ENCODE measurements at regions not wholly inside any gene's neighbourhood (a gene's known extent, or its start where the extent isn't known, plus 50 kb on each side); places are given as distances from the start of the nearest gene placed in this dataset.

- no peak overlapping the region for H3K4me2 ChIP-seq (ENCODE audit: low read depth, low read length, poor library complexity, severe bottlenecking)
- H4K20me1 ChIP-seq (ENCODE audit: insufficient read depth, low read length, poor library complexity, severe bottlenecking), result no peaks in the 10 kb centered on the region
- no peaks in the 10 kb centered on the region for H3F3A ChIP-seq (ENCODE audit: low read depth)
- H3K4me1 ChIP-seq (ENCODE audit: insufficient read depth, low read length, poor library complexity, severe bottlenecking), result no peaks in the 10 kb centered on the region
- H3K9me2 ChIP-seq (replicated peaks; ENCODE audit: low read depth, low read length), result no peaks in the 10 kb centered on the region
- H3K79me2 ChIP-seq (ENCODE audit: insufficient read depth, low read length), result no peaks in the 10 kb centered on the region
- H3K4me3 ChIP-seq (ENCODE audit: low read length, poor library complexity, severe bottlenecking), result no peak overlapping the region
- no peaks in the 10 kb centered on the region; the same call in 1 of the 2 replicates for H3K9me3 ChIP-seq (ENCODE audit: insufficient read depth, low read depth, low read length)
- no peaks in the 10 kb centered on the region for H3K36me3 ChIP-seq (ENCODE audit: insufficient read depth, low read length)
- no peak for TF ChIP-seq CTCF (conservative IDR thresholded peaks at IDR 0.05; ENCODE audit: low read length)
- TF ChIP-seq EZH2phosphoT487 (IDR thresholded peaks at IDR 0.05; ENCODE audit: borderline replicate concordance), result no peak
- no peak overlapping the region for H2AFZ ChIP-seq (ENCODE audit: low read length)
- H3K27me3 ChIP-seq (ENCODE audit: insufficient read depth, low read length, poor library complexity, severe bottlenecking), result no peaks in the 10 kb centered on the region
- no peak overlapping the region for H3K9ac ChIP-seq (ENCODE audit: low read depth, low read length, poor library complexity, severe bottlenecking)
Observed at GRCh38 chr3:31125413-31126020, 231.1 kb upstream of the GADL1 start.

- Histone ChIP-seq H3K36me3 (ENCODE audit: insufficient read depth, low read length) (no peaks in the 10 kb centered on the region), H2AFZ (ENCODE audit: low read length) (no peak overlapping the region), H3K4me1 (ENCODE audit: insufficient read depth, low read length, poor library complexity, severe bottlenecking) (peaks cover 18% of the 10 kb centered on the region), H3K9me3 (ENCODE audit: insufficient read depth, low read depth, low read length) (no peaks in the 10 kb centered on the region; the same call in 1 of the 2 replicates), H3K4me2 (ENCODE audit: low read depth, low read length, poor library complexity, severe bottlenecking) (no peak overlapping the region), H3K9me2 (replicated peaks; ENCODE audit: low read depth, low read length) (no peaks in the 10 kb centered on the region), H3F3A (ENCODE audit: low read depth) (no peaks in the 10 kb centered on the region), H4K20me1 (ENCODE audit: insufficient read depth, low read length, poor library complexity, severe bottlenecking) (no peaks in the 10 kb centered on the region), H3K9ac (ENCODE audit: low read depth, low read length, poor library complexity, severe bottlenecking) (no peak overlapping the region), H3K27me3 (ENCODE audit: insufficient read depth, low read length, poor library complexity, severe bottlenecking) (no peaks in the 10 kb centered on the region), H3K79me2 (ENCODE audit: insufficient read depth, low read length) (no peaks in the 10 kb centered on the region), H3K4me3 (ENCODE audit: low read length, poor library complexity, severe bottlenecking) (no peak overlapping the region)
- TF ChIP-seq CTCF (conservative IDR thresholded peaks at IDR 0.05; ENCODE audit: low read length) (no peak), EZH2phosphoT487 (IDR thresholded peaks at IDR 0.05; ENCODE audit: borderline replicate concordance) (no peak)
Observed at GRCh38 chr3:31129241-31129640, 234.8 kb upstream of the GADL1 start.

- H3K9ac ChIP-seq (ENCODE audit: low read depth, low read length, poor library complexity, severe bottlenecking), result peak overlapping the region; percentile 31
- H3K9me3 ChIP-seq (ENCODE audit: insufficient read depth, low read depth, low read length), result no peaks in the 10 kb centered on the region
- H3K9me2 ChIP-seq (replicated peaks; ENCODE audit: low read depth, low read length), result no peaks in the 10 kb centered on the region
- no peak overlapping the region for H3K4me2 ChIP-seq (ENCODE audit: low read depth, low read length, poor library complexity, severe bottlenecking)
- no peak overlapping the region for H3K4me3 ChIP-seq (ENCODE audit: low read length, poor library complexity, severe bottlenecking)
- H2AFZ ChIP-seq (ENCODE audit: low read length), result 0 out of 2 replicates have a peak overlapping the region, but pooled peaks have one; percentile 28
- no peaks in the 10 kb centered on the region for H3K27me3 ChIP-seq (ENCODE audit: insufficient read depth, low read length, poor library complexity, severe bottlenecking)
- TF ChIP-seq EZH2phosphoT487 (IDR thresholded peaks at IDR 0.05; ENCODE audit: borderline replicate concordance) (no peak), CTCF (conservative IDR thresholded peaks at IDR 0.05; ENCODE audit: low read length) (peak; percentile 78)
- no peaks in the 10 kb centered on the region for H4K20me1 ChIP-seq (ENCODE audit: insufficient read depth, low read length, poor library complexity, severe bottlenecking)
- H3F3A ChIP-seq (ENCODE audit: low read depth), result no peaks in the 10 kb centered on the region
- H3K4me1 ChIP-seq (ENCODE audit: insufficient read depth, low read length, poor library complexity, severe bottlenecking), result peaks cover 31% of the 10 kb centered on the region
- peaks cover 6% of the 10 kb centered on the region; the same call in 1 of the 2 replicates for H3K79me2 ChIP-seq (ENCODE audit: insufficient read depth, low read length)
- H3K36me3 ChIP-seq (ENCODE audit: insufficient read depth, low read length), result no peaks in the 10 kb centered on the region
Observed at GRCh38 chr3:31132132-31132769, 237.8 kb upstream of the GADL1 start.

All from Loucy (cell line).